OCI-LY3 (cell line): ENCODE measurements at regions not wholly inside any gene's neighbourhood (a gene's known extent, or its start where the extent isn't known, plus 50 kb on each side); places are given as distances from the start of the nearest gene placed in this dataset.

Experiments
- EZH2phosphoT487 ChIP-seq: fragments of 200-600 bp; shearing (Covaris generic); IDR thresholded peaks from 2 replicates; pipeline ENCODE4 v1.6.1; 2018; ENCODE audit warnings: antibody characterized with exemption, mixed run types, low read depth
- TF ChIP-seq, protein P1 (sequence below): fragments of 200-600, 300-600 bp; sonication (generic); IDR thresholded peaks from 2 replicates; pipeline ENCODE4 v1.5.1; 2014; ENCODE audit warnings: antibody characterized with exemption, low read length, low read depth

DNA sequence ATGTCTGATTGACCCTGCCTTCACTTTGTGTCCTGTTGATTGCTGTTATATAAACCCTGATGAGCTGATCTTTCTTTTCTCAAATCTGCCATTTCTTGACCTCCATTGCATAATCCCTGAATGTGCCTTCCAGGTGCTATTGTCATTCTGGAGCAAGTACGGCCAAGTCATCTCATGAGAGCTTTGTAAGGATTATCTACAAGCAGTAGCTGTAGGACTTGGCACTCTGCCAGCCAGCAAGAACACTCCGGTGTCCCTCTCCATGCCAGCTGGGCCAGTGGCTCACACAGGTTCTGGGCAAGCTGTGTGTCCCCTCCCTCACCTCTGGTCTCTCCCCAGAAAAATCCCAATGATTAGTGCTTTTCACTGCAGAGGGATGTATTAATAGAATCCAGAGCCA, 348.1 kb downstream of the FOXO1 start:
- TF ChIP-seq, protein P1, sequence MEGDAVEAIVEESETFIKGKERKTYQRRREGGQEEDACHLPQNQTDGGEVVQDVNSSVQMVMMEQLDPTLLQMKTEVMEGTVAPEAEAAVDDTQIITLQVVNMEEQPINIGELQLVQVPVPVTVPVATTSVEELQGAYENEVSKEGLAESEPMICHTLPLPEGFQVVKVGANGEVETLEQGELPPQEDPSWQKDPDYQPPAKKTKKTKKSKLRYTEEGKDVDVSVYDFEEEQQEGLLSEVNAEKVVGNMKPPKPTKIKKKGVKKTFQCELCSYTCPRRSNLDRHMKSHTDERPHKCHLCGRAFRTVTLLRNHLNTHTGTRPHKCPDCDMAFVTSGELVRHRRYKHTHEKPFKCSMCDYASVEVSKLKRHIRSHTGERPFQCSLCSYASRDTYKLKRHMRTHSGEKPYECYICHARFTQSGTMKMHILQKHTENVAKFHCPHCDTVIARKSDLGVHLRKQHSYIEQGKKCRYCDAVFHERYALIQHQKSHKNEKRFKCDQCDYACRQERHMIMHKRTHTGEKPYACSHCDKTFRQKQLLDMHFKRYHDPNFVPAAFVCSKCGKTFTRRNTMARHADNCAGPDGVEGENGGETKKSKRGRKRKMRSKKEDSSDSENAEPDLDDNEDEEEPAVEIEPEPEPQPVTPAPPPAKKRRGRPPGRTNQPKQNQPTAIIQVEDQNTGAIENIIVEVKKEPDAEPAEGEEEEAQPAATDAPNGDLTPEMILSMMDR, result no peak
- no peak for TF ChIP-seq EZH2phosphoT487
